Right renal pelvis (tissue), 4 donors: ENCODE measurements at regions not wholly inside any gene's neighbourhood (a gene's known extent, or its start where the extent isn't known, plus 50 kb on each side); places are given as distances from the start of the nearest gene placed in this dataset.
"Not testable (repeated sequence)": the region's sequence is repeated elsewhere in the genome, so short reads cannot be mapped to it uniquely, and the experiment has no call there.

Experiments
- DNase-seq, 4 donors: peaks; one replicate each; pipeline ENCODE4 v3.0.0-alpha.2; 2013; ENCODE audit warnings: low read depth in 4 of 4, low spot score in 3 of 4, missing footprints in 1 of 4

- not testable (repeated sequence) for DNase-seq
Observed at GRCh38 chr17:45554479-45554878, 64.0 kb upstream of the PLEKHM1 start.

- DNase-seq = not testable (repeated sequence)
Observed at GRCh38 chr17:45558821-45559220, 68.3 kb upstream of the PLEKHM1 start.

- DNase-seq = not testable (repeated sequence)
Observed at GRCh38 chr17:45562868-45563267, 72.3 kb upstream of the PLEKHM1 start.

- not testable (repeated sequence) for DNase-seq
Observed at GRCh38 chr17:45563283-45563682, 72.8 kb upstream of the PLEKHM1 start.

- DNase-seq = not testable (repeated sequence)
Observed at GRCh38 chr17:45568275-45568674, 77.8 kb upstream of the PLEKHM1 start.

- DNase-seq = not testable (repeated sequence)
Observed at GRCh38 chr17:45573326-45573725, 82.8 kb upstream of the PLEKHM1 start.

- no peak for DNase-seq
Observed at GRCh38 chr17:45573924-45574770, 83.6 kb upstream of the PLEKHM1 start.

GRCh38 chr17:45575126-45575885 is 84.8 kb upstream of the PLEKHM1 start:
- no peak for DNase-seq

GRCh38 chr17:45576527-45577307 is 86.2 kb upstream of the PLEKHM1 start:
- not testable (repeated sequence) for DNase-seq

- no peak for DNase-seq
Observed at GRCh38 chr17:45577571-45578279, 87.2 kb upstream of the PLEKHM1 start.

- DNase-seq = no peak
Observed at GRCh38 chr17:45578516-45579455, 88.3 kb upstream of the PLEKHM1 start.

GRCh38 chr17:45579529-45580495 is 89.3 kb upstream of the PLEKHM1 start:
- no peak for DNase-seq

GRCh38 chr17:45580924-45581323 is 90.4 kb upstream of the PLEKHM1 start:
- DNase-seq = no peak

- no peak for DNase-seq
Observed at GRCh38 chr17:45581860-45582259, 91.3 kb upstream of the PLEKHM1 start.

- DNase-seq = peak in 2 of 4 donors; percentile 62 to 63
Observed at GRCh38 chr17:45584092-45585036, 93.8 kb upstream of the PLEKHM1 start.

GRCh38 chr17:45585037-45585733 is 94.7 kb upstream of the PLEKHM1 start:
- peak in 2 of 4 donors; percentile 77 to 84 for DNase-seq
